Spleen (tissue), 11 donors: ENCODE measurements at regions not wholly inside any gene's neighbourhood (a gene's known extent, or its start where the extent isn't known, plus 50 kb on each side); places are given as distances from the start of the nearest gene placed in this dataset.

ENCODE experiments used
- DNase-seq: peaks from one replicate; pipeline ENCODE4 v3.0.0-alpha.2; 2020
- H3K27ac ChIP-seq, 8 donors: fragments of 200-600 bp; sonication (generic) in 7 of 8; 1 replicate in 4 of 8; 2 replicates in 4 of 8; pipeline versions ENCODE4 v1.5.0 to v1.8.0; 2016 to 2021; ENCODE audit warnings: inconsistent platforms in 4 of 8, mild to moderate bottlenecking in 4 of 8, moderate library complexity in 1 of 8
- H3K27me3 ChIP-seq, 7 donors: fragments of 200-600 bp; sonication (generic) in 6 of 7; replicated peaks in 1 of 7; 1 replicate in 4 of 7; 2 replicates in 3 of 7; pipeline versions ENCODE4 v1.5.0 to v1.8.0; 2016 to 2021; ENCODE audit warnings: inconsistent platforms in 3 of 7, mild to moderate bottlenecking in 1 of 7
- H3K36me3 ChIP-seq, 6 donors: fragments of 200-600 bp; sonication (generic) in 5 of 6; 1 replicate in 4 of 6; 2 replicates in 2 of 6; pipeline versions ENCODE4 v1.5.0 to v1.8.0; 2016 to 2021; ENCODE audit warnings: inconsistent platforms in 2 of 6
- H3K4me1 ChIP-seq, 6 donors: fragments of 200-600 bp; sonication (generic) in 5 of 6; 1 replicate in 3 of 6; 2 replicates in 3 of 6; pipeline versions ENCODE4 v1.5.0 to v1.8.0; 2016 to 2021; ENCODE audit warnings: inconsistent platforms in 3 of 6
- H3K4me3 ChIP-seq, 8 donors: fragments of 200-600 bp; sonication (generic) in 7 of 8; 1 replicate in 4 of 8; 2 replicates in 4 of 8; pipeline versions ENCODE4 v1.5.0 to v1.8.0; 2016 to 2021; ENCODE audit warnings: inconsistent platforms in 4 of 8, mild to moderate bottlenecking in 4 of 8, moderate library complexity in 2 of 8
- H3K9me3 ChIP-seq, 8 donors: fragments of 200-600 bp; sonication (generic) in 7 of 8; 1 replicate in 4 of 8; 2 replicates in 4 of 8; pipeline versions ENCODE4 v1.5.0 to v1.8.0; 2016 to 2021; ENCODE audit warnings: inconsistent platforms in 4 of 8
- CTCF ChIP-seq, 11 experiments: fragments of 200-600 bp in 7 of 11; fragments of 450-650 bp in 4 of 11; sonication (generic) in 4 of 11; IDR thresholded peaks in 8 of 11; conservative IDR thresholded peaks in 3 of 11; 1 replicate in 7 of 11; 2 replicates in 4 of 11; pipeline versions ENCODE4 v1.4.0 to v1.8.0; 2016 to 2021; ENCODE audit warnings: antibody characterized with exemption in 11 of 11, inconsistent platforms in 4 of 11, mild to moderate bottlenecking in 1 of 11
- POLR2A ChIP-seq, 3 donors: fragments of 450-650 bp; IDR thresholded peaks; one replicate each; pipeline ENCODE4 v1.5.1; 2017; ENCODE audit warnings: antibody characterized with exemption in 3 of 3, mild to moderate bottlenecking in 1 of 3
- POLR2AphosphoS5 ChIP-seq, 3 donors: sonication (generic); formaldehyde crosslinking; IDR thresholded peaks; one replicate each; pipeline ENCODE4 v1.5.1; 2017; ENCODE audit warnings: antibody characterized with exemption in 3 of 3
- WGBS, 5 donors: extraction: QIAGEN DNeasy Blood & Tissue Kit in 3 of 5; methylation state at CpG; one replicate each; pipeline versions ENCODE4 v1.1.5 to v1.1.7; 2013 to 2018; 5-methylcytosine and 5-hydroxymethylcytosine counted together
- intact Hi-C: fragments of 100-400 bp; cut with DNase I; formaldehyde crosslinking; loops from one replicate; pipeline ENCODE4 v1.15.0; 2023; ENCODE audit warnings: low total_unique reads
- donor health status: healthy with polysubstance abuse.
- donor health status: DM: no; HTN: no; CAD: no; lungs with moderate emphysema.
- donor health status: DM: no; HTN: no; CAD: no.
- donor health status: Bipolar disorder and iron deficiency.
- donor health status: healthy.
- donor health status: DM: no; HTN: no; CAD: no.
- donor health status: DM: yes; HTN: yes; CAD: no.

- WGBS, 5 donors, result 84 to 91% (median 87%) methylated on average over 5 of the region's 5 CpGs
- no peaks in the 10 kb centered on the region for H3K27me3 ChIP-seq
- H3K36me3 ChIP-seq, result no peaks in the 10 kb centered on the region
- no peaks in the 10 kb centered on the region for H3K9me3 ChIP-seq
- no peak overlapping the region for H3K4me3 ChIP-seq
- TF ChIP-seq POLR2AphosphoS5 (IDR thresholded peaks at IDR 0.05) (no peak), POLR2A (IDR thresholded peaks at IDR 0.05) (no peak), CTCF (IDR thresholded peaks at IDR 0.05 in 8 of 11, conservative IDR thresholded peaks at IDR 0.05 in 3 of 11) (no peak)
- H3K27ac ChIP-seq, result no peak overlapping the region
- DNase-seq, result no peak
- H3K4me1 ChIP-seq, result no peaks in the 10 kb centered on the region
- intact Hi-C loops, result no loop called here
These were observed 484.3 kb downstream of the DIPK2A start for GRCh38 chr3:144455841-144456440.

GRCh38 chr3:144457758-144458157 is 486.1 kb downstream of the DIPK2A start:
- Histone ChIP-seq H3K9me3 (no peaks in the 10 kb centered on the region), H3K27me3 (no peaks in the 10 kb centered on the region), H3K4me1 (no peaks in the 10 kb centered on the region), H3K27ac (no peak overlapping the region), H3K4me3 (no peak overlapping the region), H3K36me3 (no peaks in the 10 kb centered on the region)
- intact Hi-C loops, result no loop called here
- TF ChIP-seq CTCF (IDR thresholded peaks at IDR 0.05 in 8 of 11, conservative IDR thresholded peaks at IDR 0.05 in 3 of 11), result no peak
- no peak for TF ChIP-seq POLR2A (IDR thresholded peaks at IDR 0.05)
- TF ChIP-seq POLR2AphosphoS5 (IDR thresholded peaks at IDR 0.05), result no peak
- DNase-seq, result no peak

- H3K9me3 ChIP-seq, result no peaks in the 10 kb centered on the region
- WGBS, 5 donors, result 80 to 97% (median 84%) methylated on average over 2 of the region's 2 CpGs
- H3K4me3 ChIP-seq, result no peak overlapping the region
- H3K36me3 ChIP-seq, result no peaks in the 10 kb centered on the region
- intact Hi-C loops, result no loop called here
- H3K27me3 ChIP-seq, result no peaks in the 10 kb centered on the region
- H3K27ac ChIP-seq, result no peak overlapping the region
- no peak for DNase-seq
- no peaks in the 10 kb centered on the region for H3K4me1 ChIP-seq
- TF ChIP-seq POLR2A (IDR thresholded peaks at IDR 0.05) (no peak), CTCF (IDR thresholded peaks at IDR 0.05 in 8 of 11, conservative IDR thresholded peaks at IDR 0.05 in 3 of 11) (no peak), POLR2AphosphoS5 (IDR thresholded peaks at IDR 0.05) (no peak)
These were observed 486.7 kb downstream of the DIPK2A start for GRCh38 chr3:144458283-144458682.

GRCh38 chr3:144462337-144462736 is 490.7 kb downstream of the DIPK2A start:
- H3K27me3 ChIP-seq, result no peaks in the 10 kb centered on the region
- no peaks in the 10 kb centered on the region for H3K9me3 ChIP-seq
- no peak for DNase-seq
- TF ChIP-seq POLR2A (IDR thresholded peaks at IDR 0.05), result no peak
- no peak for TF ChIP-seq POLR2AphosphoS5 (IDR thresholded peaks at IDR 0.05)
- no peak for TF ChIP-seq CTCF (IDR thresholded peaks at IDR 0.05 in 8 of 11, conservative IDR thresholded peaks at IDR 0.05 in 3 of 11)
- H3K27ac ChIP-seq, result no peak overlapping the region
- H3K36me3 ChIP-seq, result no peaks in the 10 kb centered on the region
- no peak overlapping the region for H3K4me3 ChIP-seq
- 77 to 94% (median 89%) methylated on average over 1 of the region's 1 CpG for WGBS, 5 donors
- H3K4me1 ChIP-seq, result no peaks in the 10 kb centered on the region
- intact Hi-C loops, result no loop called here
